ENCODE measurements at regions not wholly inside any gene's neighbourhood (a gene's known extent, or its start where the extent isn't known, plus 50 kb on each side); places are given as distances from the start of the nearest gene placed in this dataset.

DNA sequence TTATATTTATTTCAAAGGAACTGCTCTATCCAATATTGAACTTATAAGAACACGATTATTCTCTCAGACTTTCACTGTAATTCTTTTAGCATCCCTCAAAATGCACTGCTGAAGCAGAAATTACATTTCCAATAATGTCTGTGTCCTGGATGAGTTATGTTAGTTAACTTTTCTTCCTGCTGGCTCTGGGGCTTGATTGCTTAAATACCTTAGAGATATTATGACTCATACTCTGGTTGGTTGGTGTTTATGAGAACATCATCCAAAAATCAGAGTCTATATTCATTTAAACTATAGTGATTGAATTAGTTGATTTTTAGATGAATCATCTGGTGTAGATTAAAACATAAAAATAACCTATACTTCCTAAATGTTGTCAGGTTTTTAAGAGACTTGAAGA lies 246.3 kb upstream of the VWC2 start:
- intact Hi-C loops (cut with micrococcal nuclease; ENCODE audit: unreplicated experiment): no loop called here
- CTCF ChIA-PET: no interaction called here
- no peak overlapping the region for H3K27ac ChIP-seq
- H3K9me3 ChIP-seq (ENCODE audit: insufficient read depth, low read depth): no peaks in the 10 kb centered on the region
- no peak overlapping the region for H3K4me3 ChIP-seq
- H3K9me2 ChIP-seq (ENCODE audit: insufficient read depth): no peaks in the 10 kb centered on the region
- TF ChIP-seq, protein P1, sequence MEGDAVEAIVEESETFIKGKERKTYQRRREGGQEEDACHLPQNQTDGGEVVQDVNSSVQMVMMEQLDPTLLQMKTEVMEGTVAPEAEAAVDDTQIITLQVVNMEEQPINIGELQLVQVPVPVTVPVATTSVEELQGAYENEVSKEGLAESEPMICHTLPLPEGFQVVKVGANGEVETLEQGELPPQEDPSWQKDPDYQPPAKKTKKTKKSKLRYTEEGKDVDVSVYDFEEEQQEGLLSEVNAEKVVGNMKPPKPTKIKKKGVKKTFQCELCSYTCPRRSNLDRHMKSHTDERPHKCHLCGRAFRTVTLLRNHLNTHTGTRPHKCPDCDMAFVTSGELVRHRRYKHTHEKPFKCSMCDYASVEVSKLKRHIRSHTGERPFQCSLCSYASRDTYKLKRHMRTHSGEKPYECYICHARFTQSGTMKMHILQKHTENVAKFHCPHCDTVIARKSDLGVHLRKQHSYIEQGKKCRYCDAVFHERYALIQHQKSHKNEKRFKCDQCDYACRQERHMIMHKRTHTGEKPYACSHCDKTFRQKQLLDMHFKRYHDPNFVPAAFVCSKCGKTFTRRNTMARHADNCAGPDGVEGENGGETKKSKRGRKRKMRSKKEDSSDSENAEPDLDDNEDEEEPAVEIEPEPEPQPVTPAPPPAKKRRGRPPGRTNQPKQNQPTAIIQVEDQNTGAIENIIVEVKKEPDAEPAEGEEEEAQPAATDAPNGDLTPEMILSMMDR (conservative IDR thresholded peaks at IDR 0.05): no peak
- no peak for TF ChIP-seq EZH2 (IDR thresholded peaks at IDR 0.05; ENCODE audit: low read depth)
- no TSS peak for BruUV-seq (replicated peaks)
- H4K20me1 ChIP-seq (ENCODE audit: insufficient read depth): no peaks in the 10 kb centered on the region
- H3K27me3 ChIP-seq (ENCODE audit: insufficient read depth, low read depth): no peaks in the 10 kb centered on the region
- DNase-seq: no peak
- no peaks in the 10 kb centered on the region for H3K79me2 ChIP-seq (ENCODE audit: low read depth)
- no peaks in the 10 kb centered on the region for H3K4me1 ChIP-seq (replicated peaks; ENCODE audit: insufficient read depth)
- no peak overlapping the region for H3K4me2 ChIP-seq
- POLR2A ChIA-PET (ENCODE audit: unreplicated experiment): no interaction called here
- H3K36me3 ChIP-seq (ENCODE audit: low read depth): no peaks in the 10 kb centered on the region
- no peak overlapping the region for H2AFZ ChIP-seq
- no peaks in the 10 kb centered on the region for H3F3A ChIP-seq (ENCODE audit: insufficient read depth, low read depth)

DNA sequence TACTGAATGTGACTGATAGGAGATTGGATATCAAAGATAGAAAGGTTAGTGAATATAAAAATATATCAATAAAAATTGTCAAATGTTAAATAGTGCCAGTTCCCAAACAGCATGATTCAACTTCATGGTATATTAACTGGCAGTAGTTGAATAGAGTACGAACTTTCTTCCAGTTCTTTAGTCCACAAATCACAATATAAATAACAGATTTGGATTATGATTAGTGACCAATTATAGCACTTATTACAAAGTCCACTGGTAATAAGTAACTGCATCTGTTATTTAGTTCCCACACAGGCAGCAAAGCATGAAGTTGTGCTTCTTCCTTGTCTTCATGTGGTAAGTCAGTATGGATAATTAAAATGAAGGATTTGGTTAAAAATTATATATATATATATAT lies 243.0 kb upstream of the VWC2 start:
- ChIA-PET CTCF (no interaction called here), POLR2A (ENCODE audit: unreplicated experiment) (no interaction called here)
- DNase-seq: no peak
- BruUV-seq (replicated peaks): no TSS peak
- H3K4me1 ChIP-seq (replicated peaks; ENCODE audit: insufficient read depth): no peaks in the 10 kb centered on the region
- H3K36me3 ChIP-seq (ENCODE audit: low read depth): no peaks in the 10 kb centered on the region
- intact Hi-C loops (cut with micrococcal nuclease; ENCODE audit: unreplicated experiment): no loop called here
- H3K27ac ChIP-seq: no peak overlapping the region
- H4K20me1 ChIP-seq (ENCODE audit: insufficient read depth): no peaks in the 10 kb centered on the region
- H3K4me2 ChIP-seq: no peak overlapping the region
- H3K79me2 ChIP-seq (ENCODE audit: low read depth): no peaks in the 10 kb centered on the region
- H3K9me3 ChIP-seq (ENCODE audit: insufficient read depth, low read depth): no peaks in the 10 kb centered on the region
- no peak overlapping the region for H2AFZ ChIP-seq
- TF ChIP-seq, protein P1 (conservative IDR thresholded peaks at IDR 0.05): no peak
- no peak for TF ChIP-seq EZH2 (IDR thresholded peaks at IDR 0.05; ENCODE audit: low read depth)
- H3K27me3 ChIP-seq (ENCODE audit: insufficient read depth, low read depth): no peaks in the 10 kb centered on the region
- H3F3A ChIP-seq (ENCODE audit: insufficient read depth, low read depth): no peaks in the 10 kb centered on the region
- H3K4me3 ChIP-seq: no peak overlapping the region
- 0 out of 2 replicates have a peak, but pooled peaks cover 4% of the 10 kb centered on the region for H3K9me2 ChIP-seq (ENCODE audit: insufficient read depth)

DNA sequence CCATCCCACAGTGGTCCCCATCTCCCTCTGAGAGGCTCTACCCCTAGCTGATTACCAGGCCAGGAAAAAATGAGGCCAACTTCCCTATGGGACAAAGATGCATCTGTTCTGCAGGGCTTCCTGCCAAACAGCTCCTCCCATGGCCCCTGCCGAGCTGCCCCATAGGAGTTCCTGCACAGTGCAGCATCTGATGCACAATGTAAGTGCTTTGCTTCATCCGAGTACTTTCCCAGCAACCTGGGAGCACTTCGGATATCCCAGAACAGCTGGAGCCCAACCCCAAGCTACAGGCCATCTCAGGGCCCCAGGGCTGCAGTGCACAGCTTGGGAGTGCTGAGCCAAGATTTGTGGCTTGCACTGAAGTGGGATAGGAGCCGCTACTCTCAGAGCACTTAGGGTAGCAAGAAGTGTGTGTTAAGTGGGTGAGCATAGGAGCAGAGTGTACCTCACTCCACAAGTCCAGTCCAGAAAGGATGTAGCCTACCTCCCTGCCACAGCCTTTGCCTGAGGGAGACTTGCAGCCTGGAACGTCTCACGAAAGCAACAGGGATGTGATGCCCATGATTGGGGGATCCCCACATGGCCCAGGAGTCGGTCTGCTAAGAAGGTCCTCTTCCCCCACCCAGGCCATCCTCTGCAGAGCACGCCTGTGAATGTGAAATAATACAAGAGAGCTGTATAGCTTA lies 209.6 kb upstream of the VWC2 start:
- H3K79me2 ChIP-seq (ENCODE audit: low read depth): no peaks in the 10 kb centered on the region
- no peaks in the 10 kb centered on the region for H3K9me2 ChIP-seq (ENCODE audit: insufficient read depth)
- no peaks in the 10 kb centered on the region for H3K36me3 ChIP-seq (ENCODE audit: low read depth)
- no peak for TF ChIP-seq EZH2 (IDR thresholded peaks at IDR 0.05; ENCODE audit: low read depth)
- TF ChIP-seq, protein P1 (conservative IDR thresholded peaks at IDR 0.05): no peak
- H3K4me1 ChIP-seq (replicated peaks; ENCODE audit: insufficient read depth): no peaks in the 10 kb centered on the region
- H3K27me3 ChIP-seq (ENCODE audit: insufficient read depth, low read depth): no peaks in the 10 kb centered on the region
- H3K4me2 ChIP-seq: no peak overlapping the region
- no peaks in the 10 kb centered on the region for H3F3A ChIP-seq (ENCODE audit: insufficient read depth, low read depth)
- no peak overlapping the region for H2AFZ ChIP-seq
- H4K20me1 ChIP-seq (ENCODE audit: insufficient read depth): no peaks in the 10 kb centered on the region
- CTCF ChIA-PET: no interaction called here
- BruUV-seq (replicated peaks): no TSS peak
- no peak overlapping the region for H3K4me3 ChIP-seq
- no peaks in the 10 kb centered on the region for H3K9me3 ChIP-seq (ENCODE audit: insufficient read depth, low read depth)
- no peak for DNase-seq
- no peak overlapping the region for H3K27ac ChIP-seq
- POLR2A ChIA-PET (ENCODE audit: unreplicated experiment): no interaction called here
- intact Hi-C loops (cut with micrococcal nuclease; ENCODE audit: unreplicated experiment): no loop called here

All from PC-9 (cell line).